Keratinocyte (primary cell): ENCODE measurements at regions not wholly inside any gene's neighbourhood (a gene's known extent, or its start where the extent isn't known, plus 50 kb on each side); places are given as distances from the start of the nearest gene placed in this dataset.

Source experiments
- DNase-seq: peaks from one replicate; pipeline ENCODE4 v3.0.0-alpha.2; 2011; ENCODE audit warnings: low read depth, missing footprints, low spot score
- FAIRE-seq: peaks from 2 replicates; lab custom pipeline; 2011; peaks lifted over from hg19 to GRCh38; lab: Jason Lieb, UNC
- H2AFZ ChIP-seq: 2 replicates; pipeline ENCODE4 v1.6.0; 2012; ENCODE audit warnings: low read length, control low read depth, inconsistent platforms; ENCODE audit not compliant: control insufficient read depth
- H3K27ac ChIP-seq: 2 replicates; pipeline ENCODE4 v1.5.1; 2011; ENCODE audit warnings: low read length; ENCODE audit not compliant: control insufficient read depth, insufficient read depth
- H3K27me3 ChIP-seq: 3 replicates; pipeline ENCODE4 v1.6.0; 2011; ENCODE audit warnings: low read length; ENCODE audit not compliant: control insufficient read depth, insufficient read depth; ENCODE audit errors: extremely low read depth
- H3K36me3 ChIP-seq, 2 experiments: 2 replicates in 1 of 2; 3 replicates in 1 of 2; pipeline ENCODE4 v1.5.1; 2011; ENCODE audit warnings: low read length in 2 of 2, mild to moderate bottlenecking in 1 of 2; ENCODE audit not compliant: control insufficient read depth in 2 of 2, insufficient read depth in 2 of 2; ENCODE audit errors: extremely low read depth in 1 of 2
- H3K4me1 ChIP-seq: 3 replicates; pipeline ENCODE4 v1.5.1; 2011; ENCODE audit warnings: low read length; ENCODE audit not compliant: control insufficient read depth, insufficient read depth; ENCODE audit errors: extremely low read depth
- H3K4me2 ChIP-seq: 3 replicates; pipeline ENCODE4 v1.6.0; 2011; ENCODE audit warnings: low read depth, low read length; ENCODE audit not compliant: control insufficient read depth, insufficient read depth; ENCODE audit errors: extremely low read depth
- H3K4me3 ChIP-seq, 3 experiments: fragments of 200-600 bp in 1 of 3; sonication (generic) in 1 of 3; 2 replicates in 2 of 3; 3 replicates in 1 of 3; pipeline ENCODE4 v1.5.1; 2011 to 2016; ENCODE audit warnings: low read length in 3 of 3, mild to moderate bottlenecking in 3 of 3, control low read depth in 2 of 3, inconsistent platforms in 1 of 3, low read depth in 1 of 3, mixed read lengths in 1 of 3, mixed run types in 1 of 3, moderate library complexity in 1 of 3; ENCODE audit not compliant: control insufficient read depth in 2 of 3, insufficient read depth in 2 of 3; ENCODE audit errors: extremely low read depth in 1 of 3
- H3K79me2 ChIP-seq: 2 replicates; pipeline ENCODE4 v1.6.0; 2012; ENCODE audit warnings: low read length; ENCODE audit not compliant: control insufficient read depth, insufficient read depth
- H3K9ac ChIP-seq: 3 replicates; pipeline ENCODE4 v1.6.0; 2011; ENCODE audit warnings: low read length; ENCODE audit not compliant: control insufficient read depth, insufficient read depth; ENCODE audit errors: extremely low read depth
- H3K9me1 ChIP-seq: 3 replicates; pipeline ENCODE4 v1.6.0; 2011; ENCODE audit warnings: low read length; ENCODE audit not compliant: control insufficient read depth, insufficient read depth; ENCODE audit errors: extremely low read depth
- H3K9me3 ChIP-seq: 2 replicates; pipeline ENCODE4 v1.5.1; 2012; ENCODE audit warnings: low read depth, low read length; ENCODE audit not compliant: control insufficient read depth
- H4K20me1 ChIP-seq: 3 replicates; pipeline ENCODE4 v1.6.0; 2011; ENCODE audit warnings: low read length; ENCODE audit not compliant: control insufficient read depth, insufficient read depth; ENCODE audit errors: extremely low read depth
- EZH2 ChIP-seq: IDR thresholded peaks from one replicate; pipeline ENCODE4 v1.6.1; 2012; ENCODE audit warnings: inconsistent platforms, mild to moderate bottlenecking, low read length, moderate library complexity
- dilution Hi-C: fragments of 300-500 bp; cut with MboI; formaldehyde crosslinking; loops from one replicate; pipeline ENCODE4 v1.7.0; 2020; ENCODE audit warnings: low sequenced_read_pairs; ENCODE audit not compliant: extremely low pct_ligation_motif_present
- TF ChIP-seq, protein P1 (sequence below), 3 experiments: IDR thresholded peaks in 1 of 3; conservative IDR thresholded peaks in 1 of 3; optimal IDR thresholded peaks in 1 of 3; 2 replicates in 2 of 3; 3 replicates in 1 of 3; pipeline versions ENCODE3 to v1.5.1; 2011; ENCODE audit warnings: low read length in 3 of 3, mild to moderate bottlenecking in 3 of 3, moderate library complexity in 2 of 3, control low read depth in 1 of 3, inconsistent platforms in 1 of 3; ENCODE audit not compliant: insufficient read depth in 2 of 3; ENCODE audit errors: extremely low read depth in 1 of 3

DNA sequence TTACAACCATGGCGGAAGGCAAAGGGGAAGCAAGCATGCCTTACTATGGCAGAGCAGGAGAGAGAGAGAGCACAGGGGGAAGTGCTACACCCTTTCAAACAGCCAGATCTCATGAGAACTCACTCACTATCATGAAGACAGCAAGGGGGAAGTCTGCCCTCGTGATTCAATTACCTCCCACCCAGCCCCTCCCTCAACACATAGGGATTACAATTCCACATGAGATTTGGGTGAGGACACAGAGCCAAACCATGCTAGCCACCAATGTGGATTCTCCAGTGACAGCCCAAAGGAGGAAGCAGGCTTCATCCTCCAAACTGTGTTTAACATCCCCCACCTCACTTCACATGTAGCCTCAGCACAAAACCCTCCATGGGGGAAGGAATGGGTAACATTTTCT, 563.7 kb downstream of the CDK5RAP2 start:
- Histone ChIP-seq H3K36me3 (no peaks in the 10 kb centered on the region), H3K9me1 (no peaks in the 10 kb centered on the region), H4K20me1 (no peaks in the 10 kb centered on the region), H3K9me3 (no peaks in the 10 kb centered on the region), H3K9ac (no peak overlapping the region), H3K4me2 (no peak overlapping the region), H2AFZ (no peak overlapping the region), H3K27ac (no peak overlapping the region), H3K79me2 (no peaks in the 10 kb centered on the region), H3K27me3 (no peaks in the 10 kb centered on the region), H3K4me3 (no peak overlapping the region), H3K4me1 (no peaks in the 10 kb centered on the region)
- no peak for FAIRE-seq
- dilution Hi-C loops: no loop called here
- no peak for DNase-seq
- no peak for TF ChIP-seq EZH2
- TF ChIP-seq, protein P1, sequence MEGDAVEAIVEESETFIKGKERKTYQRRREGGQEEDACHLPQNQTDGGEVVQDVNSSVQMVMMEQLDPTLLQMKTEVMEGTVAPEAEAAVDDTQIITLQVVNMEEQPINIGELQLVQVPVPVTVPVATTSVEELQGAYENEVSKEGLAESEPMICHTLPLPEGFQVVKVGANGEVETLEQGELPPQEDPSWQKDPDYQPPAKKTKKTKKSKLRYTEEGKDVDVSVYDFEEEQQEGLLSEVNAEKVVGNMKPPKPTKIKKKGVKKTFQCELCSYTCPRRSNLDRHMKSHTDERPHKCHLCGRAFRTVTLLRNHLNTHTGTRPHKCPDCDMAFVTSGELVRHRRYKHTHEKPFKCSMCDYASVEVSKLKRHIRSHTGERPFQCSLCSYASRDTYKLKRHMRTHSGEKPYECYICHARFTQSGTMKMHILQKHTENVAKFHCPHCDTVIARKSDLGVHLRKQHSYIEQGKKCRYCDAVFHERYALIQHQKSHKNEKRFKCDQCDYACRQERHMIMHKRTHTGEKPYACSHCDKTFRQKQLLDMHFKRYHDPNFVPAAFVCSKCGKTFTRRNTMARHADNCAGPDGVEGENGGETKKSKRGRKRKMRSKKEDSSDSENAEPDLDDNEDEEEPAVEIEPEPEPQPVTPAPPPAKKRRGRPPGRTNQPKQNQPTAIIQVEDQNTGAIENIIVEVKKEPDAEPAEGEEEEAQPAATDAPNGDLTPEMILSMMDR (optimal IDR thresholded peaks at IDR 0.05 in 1 of 3, IDR thresholded peaks at IDR 0.05 in 1 of 3, conservative IDR thresholded peaks at IDR 0.05 in 1 of 3; ENCODE audit: extremely low read depth in 1 of 3, insufficient read depth in 2 of 3, low read length in 3 of 3): no peak

DNA sequence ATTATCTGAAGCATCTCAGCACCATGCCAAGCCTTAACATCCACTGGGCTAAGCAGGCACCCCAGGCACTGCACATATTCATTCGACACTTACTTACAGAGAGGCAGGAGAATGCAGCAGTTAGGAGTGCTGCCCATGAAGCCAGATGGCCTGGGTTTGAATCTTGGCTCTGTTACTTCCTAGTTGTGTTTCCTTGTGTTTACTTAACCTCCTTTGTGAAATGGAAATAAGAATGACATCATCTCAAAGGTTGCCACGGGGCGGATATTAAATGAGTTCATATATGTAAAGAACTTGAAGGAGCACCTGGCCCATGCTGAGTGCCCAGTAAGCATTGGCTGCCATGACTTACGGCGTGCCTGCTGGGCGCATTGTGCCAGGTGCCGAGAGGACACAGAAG, 565.2 kb downstream of the CDK5RAP2 start:
- H3K4me2 ChIP-seq: no peak overlapping the region
- DNase-seq (no peak), FAIRE-seq (no peak)
- H3K27ac ChIP-seq: no peak overlapping the region
- no peaks in the 10 kb centered on the region for H3K27me3 ChIP-seq
- dilution Hi-C loops: no loop called here
- H3K9me3 ChIP-seq: no peaks in the 10 kb centered on the region
- no peak overlapping the region for H2AFZ ChIP-seq
- H3K9ac ChIP-seq: no peak overlapping the region
- no peaks in the 10 kb centered on the region for H3K79me2 ChIP-seq
- no peaks in the 10 kb centered on the region for H3K36me3 ChIP-seq
- TF ChIP-seq, protein P1 (optimal IDR thresholded peaks at IDR 0.05 in 1 of 3, IDR thresholded peaks at IDR 0.05 in 1 of 3, conservative IDR thresholded peaks at IDR 0.05 in 1 of 3; ENCODE audit: extremely low read depth in 1 of 3, insufficient read depth in 2 of 3, low read length in 3 of 3): no peak
- no peak for TF ChIP-seq EZH2
- H3K4me1 ChIP-seq: no peaks in the 10 kb centered on the region
- no peak overlapping the region for H3K4me3 ChIP-seq
- no peaks in the 10 kb centered on the region for H3K9me1 ChIP-seq
- H4K20me1 ChIP-seq: no peaks in the 10 kb centered on the region
